AG04450 (cell line): ENCODE measurements at regions not wholly inside any gene's neighbourhood (a gene's known extent, or its start where the extent isn't known, plus 50 kb on each side); places are given as distances from the start of the nearest gene placed in this dataset.

Experiments
- CTCF ChIA-PET: fragments of 300-600, 350-600 bp; formaldehyde crosslinking; extraction: SDS; loops from one replicate; lab custom pipeline; 2022; ENCODE audit warnings: antibody characterized with exemption, inconsistent platforms; lab: Charles Lee
- POLR2A ChIA-PET: fragments of 350-600 bp; formaldehyde crosslinking; extraction: SDS; loops from one replicate; lab custom pipeline; 2021; ENCODE audit warnings: antibody characterized with exemption, inconsistent platforms; lab: Yijun Ruan, JAX
- DNase-seq: peaks from one replicate; pipeline ENCODE4 v3.0.0-alpha.2; 2011; ENCODE audit warnings: low read depth, low spot score
- H3K27ac ChIP-seq: one replicate; pipeline ENCODE4 v1.5.1; 2012; ENCODE audit warnings: low read depth, low read length, control low read depth
- H3K27me3 ChIP-seq: one replicate; pipeline ENCODE4 v1.6.0; 2012; ENCODE audit warnings: low read length; ENCODE audit not compliant: control insufficient read depth, insufficient read depth
- H3K4me3 ChIP-seq: 2 replicates; pipeline ENCODE4 v1.5.1; 2011; ENCODE audit warnings: mild to moderate bottlenecking, low read depth, low read length, control low read depth
- H3K9me3 ChIP-seq: 2 replicates; pipeline ENCODE4 v1.5.1; 2012; ENCODE audit warnings: low read length; ENCODE audit not compliant: control insufficient read depth, insufficient read depth
- CTCF ChIP-seq: IDR thresholded peaks from 2 replicates; pipeline ENCODE4 v1.5.1; 2011; ENCODE audit warnings: low read depth, low read length, control low read depth, inconsistent platforms

- H3K27me3 ChIP-seq, result no peaks in the 10 kb centered on the region
- H3K4me3 ChIP-seq, result no peak overlapping the region
- ChIA-PET POLR2A (interaction anchor here (0.6 to 1.5 kb wide), 3 partner anchors 26 to 264 kb away, joined by 3 to 4 read pairs (median 3); no protein-coding TSS in a partner anchor), CTCF (interaction anchor here (0.7 to 0.8 kb wide), 2 partner anchors 325 to 413 kb away, joined by 3 read pairs; no protein-coding TSS in a partner anchor)
- DNase-seq, result peak; percentile 45
- no peaks in the 10 kb centered on the region for H3K9me3 ChIP-seq
- no peak for TF ChIP-seq CTCF
- no peak overlapping the region for H3K27ac ChIP-seq
These were observed 585.9 kb downstream of the IRS1 start for GRCh38 chr2:226213717-226214116.

GRCh38 chr2:226211439-226211838 lies 588.2 kb downstream of the IRS1 start:
- ChIA-PET CTCF (no interaction called here), POLR2A (no interaction called here)
- no peak overlapping the region for H3K27ac ChIP-seq

GRCh38 chr2:226208726-226209125 lies 590.9 kb downstream of the IRS1 start:
- H3K27me3 ChIP-seq, result no peaks in the 10 kb centered on the region
- no peaks in the 10 kb centered on the region for H3K9me3 ChIP-seq
- no peak for DNase-seq
- H3K27ac ChIP-seq, result no peak overlapping the region
- H3K4me3 ChIP-seq, result no peak overlapping the region
- ChIA-PET POLR2A (interaction anchor here (0.6 to 1.0 kb wide), 2 partner anchors 23 to 217 kb away, joined by 3 read pairs; no protein-coding TSS in a partner anchor), CTCF (no interaction called here)
- TF ChIP-seq CTCF, result no peak

More at GRCh38 chr2:226211439-226211838, 588.2 kb downstream of the IRS1 start:
- H3K27me3 ChIP-seq, result no peaks in the 10 kb centered on the region
- TF ChIP-seq CTCF, result no peak
- H3K4me3 ChIP-seq, result no peak overlapping the region
- H3K9me3 ChIP-seq, result no peaks in the 10 kb centered on the region
- peak; percentile 32 for DNase-seq

DNA sequence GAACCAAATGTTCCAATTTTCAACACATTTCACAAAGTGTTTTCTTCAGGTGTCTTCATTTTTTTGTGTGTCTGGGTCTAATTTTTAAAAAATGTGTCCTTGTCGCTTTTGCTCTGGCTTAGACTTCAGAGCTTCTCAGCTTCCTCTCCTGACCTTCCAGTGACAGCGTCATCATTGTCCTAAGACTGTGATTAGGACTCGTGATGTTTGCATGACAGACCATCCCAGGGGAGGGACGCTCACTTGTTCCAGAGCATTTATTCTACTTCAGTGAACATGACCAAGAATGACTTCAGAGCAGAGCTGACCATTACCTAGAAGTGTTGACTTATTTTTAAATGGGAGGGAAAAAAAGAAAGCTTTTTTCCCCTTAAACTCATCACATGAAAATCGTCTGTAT lies 591.9 kb downstream of the IRS1 start:
- ChIA-PET POLR2A (no interaction called here), CTCF (no interaction called here)
- Histone ChIP-seq H3K27ac (no peak overlapping the region), H3K4me3 (no peak overlapping the region), H3K9me3 (no peaks in the 10 kb centered on the region), H3K27me3 (no peaks in the 10 kb centered on the region)
- no peak for TF ChIP-seq CTCF
- DNase-seq, result no peak

DNA sequence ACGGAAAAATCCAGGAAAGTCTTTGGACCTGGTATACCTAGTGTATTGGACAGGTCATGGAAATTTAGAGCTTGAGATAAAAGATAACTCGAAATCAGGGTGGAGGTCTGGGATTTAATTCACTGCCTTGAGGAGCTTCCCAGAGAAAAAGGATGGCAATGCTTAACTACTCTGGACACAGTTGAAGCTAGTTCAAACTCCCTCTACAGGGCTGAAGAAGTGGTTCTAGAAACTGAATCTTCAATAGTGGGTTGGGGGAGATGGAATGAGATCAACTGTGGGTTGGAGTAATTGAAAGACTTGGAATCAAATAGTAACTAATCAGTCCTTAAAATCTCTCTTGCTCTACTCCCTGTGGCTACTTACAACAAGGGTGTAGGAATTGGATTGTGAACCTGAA lies 600.1 kb downstream of the IRS1 start:
- Histone ChIP-seq H3K4me3 (no peak overlapping the region), H3K9me3 (no peaks in the 10 kb centered on the region), H3K27ac (no peak overlapping the region), H3K27me3 (no peaks in the 10 kb centered on the region)
- CTCF ChIA-PET, result no interaction called here
- POLR2A ChIA-PET, result no interaction called here
- TF ChIP-seq CTCF, result no peak
- no peak for DNase-seq
